PFSK-1 (cell line): ENCODE measurements at regions not wholly inside any gene's neighbourhood (a gene's known extent, or its start where the extent isn't known, plus 50 kb on each side); places are given as distances from the start of the nearest gene placed in this dataset.

Source experiments
- FOXP2 ChIP-seq: optimal IDR thresholded peaks from 2 replicates; pipeline ENCODE3; 2011; ENCODE audit warnings: borderline replicate concordance, control low read depth, inconsistent platforms; ENCODE audit not compliant: insufficient read depth; ENCODE audit errors: extremely low read length, extremely low read depth
- POLR2AphosphoS5 ChIP-seq: IDR thresholded peaks from 2 replicates; pipeline ENCODE4 v1.6.1; 2012; ENCODE audit warnings: low read depth, mild to moderate bottlenecking, control low read depth, low read length, moderate library complexity
- REST ChIP-seq, 2 experiments: IDR thresholded peaks; 2 replicates each; pipeline versions ENCODE4 v1.6.1 to v1.8.0; 2011 to 2012; ENCODE audit warnings: low read depth in 2 of 2, low read length in 2 of 2, control low read depth in 1 of 2, inconsistent platforms in 1 of 2, mild to moderate bottlenecking in 1 of 2, moderate library complexity in 1 of 2; ENCODE audit not compliant: insufficient read depth in 1 of 2
- SIN3A ChIP-seq: IDR thresholded peaks from 2 replicates; pipeline ENCODE4 v1.6.1; 2012; ENCODE audit warnings: mild to moderate bottlenecking, low read length, moderate library complexity, borderline replicate concordance; ENCODE audit not compliant: insufficient read depth
- TAF1 ChIP-seq: IDR thresholded peaks from 2 replicates; pipeline ENCODE4 v1.6.1; 2012; ENCODE audit warnings: low read length, control low read depth, borderline replicate concordance; ENCODE audit not compliant: insufficient read depth

GRCh38 chr2:217204358-217204757, 344.5 kb upstream of the TNP1 start:
- TF ChIP-seq FOXP2, result no peak
- no peak for TF ChIP-seq POLR2AphosphoS5
- no peak for TF ChIP-seq SIN3A
- no peak for TF ChIP-seq REST (IDR thresholded peaks at IDR 0.05; ENCODE audit: insufficient read depth in 1 of 2, low read depth in 2 of 2, low read length in 2 of 2)
- TF ChIP-seq TAF1, result no peak

- TF ChIP-seq FOXP2, result no peak
- TF ChIP-seq REST (IDR thresholded peaks at IDR 0.05; ENCODE audit: insufficient read depth in 1 of 2, low read depth in 2 of 2, low read length in 2 of 2), result no peak
- TF ChIP-seq SIN3A, result no peak
- no peak for TF ChIP-seq TAF1
- no peak for TF ChIP-seq POLR2AphosphoS5
Observed at GRCh38 chr2:217203086-217203485, 343.2 kb upstream of the TNP1 start.

DNA sequence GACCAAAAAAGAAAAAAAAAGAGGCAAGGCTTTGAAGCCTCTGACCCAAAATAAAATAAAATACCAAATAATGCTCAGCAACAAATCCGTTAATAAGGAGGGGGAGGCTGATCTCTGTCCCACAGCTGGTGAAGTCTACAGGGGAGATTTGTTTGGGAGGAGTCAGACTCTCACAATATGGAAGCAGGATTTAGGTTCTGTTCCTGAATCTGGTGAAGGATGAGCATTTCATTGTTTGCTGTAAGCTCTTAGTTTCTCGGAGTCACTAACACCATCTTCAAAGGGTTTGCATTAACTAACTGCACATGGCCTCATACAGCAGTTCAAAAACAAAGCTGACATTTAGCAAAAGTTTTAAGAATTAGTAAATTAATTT, 339.4 kb upstream of the TNP1 start:
- TF ChIP-seq POLR2AphosphoS5 (no peak), REST (IDR thresholded peaks at IDR 0.05; ENCODE audit: insufficient read depth in 1 of 2, low read depth in 2 of 2, low read length in 2 of 2) (no peak), FOXP2 (no peak), SIN3A (no peak), TAF1 (no peak)

- no peak for TF ChIP-seq TAF1
- no peak for TF ChIP-seq POLR2AphosphoS5
- no peak for TF ChIP-seq REST (IDR thresholded peaks at IDR 0.05; ENCODE audit: insufficient read depth in 1 of 2, low read depth in 2 of 2, low read length in 2 of 2)
Observed at GRCh38 chr2:217195658-217196446, 336.0 kb upstream of the TNP1 start.

GRCh38 chr2:217195016-217195415, 335.2 kb upstream of the TNP1 start:
- TF ChIP-seq TAF1 (no peak), SIN3A (no peak), POLR2AphosphoS5 (no peak), FOXP2 (no peak), REST (IDR thresholded peaks at IDR 0.05; ENCODE audit: insufficient read depth in 1 of 2, low read depth in 2 of 2, low read length in 2 of 2) (no peak)
